GM12891 (cell line): ENCODE measurements at regions not wholly inside any gene's neighbourhood (a gene's known extent, or its start where the extent isn't known, plus 50 kb on each side); places are given as distances from the start of the nearest gene placed in this dataset.

Source experiments
- POLR2AphosphoS5 ChIP-seq: IDR thresholded peaks from 2 replicates; pipeline ENCODE4 v1.6.1; 2011; ENCODE audit warnings: low read depth, low read length, control low read depth
- SPI1 ChIP-seq: IDR thresholded peaks from 2 replicates; pipeline ENCODE4 v1.6.1; 2011; ENCODE audit warnings: low read depth, low read length, control low read depth
- TAF1 ChIP-seq: IDR thresholded peaks from 2 replicates; pipeline ENCODE4 v1.6.1; 2011; ENCODE audit warnings: low read depth, low read length, control low read depth

DNA sequence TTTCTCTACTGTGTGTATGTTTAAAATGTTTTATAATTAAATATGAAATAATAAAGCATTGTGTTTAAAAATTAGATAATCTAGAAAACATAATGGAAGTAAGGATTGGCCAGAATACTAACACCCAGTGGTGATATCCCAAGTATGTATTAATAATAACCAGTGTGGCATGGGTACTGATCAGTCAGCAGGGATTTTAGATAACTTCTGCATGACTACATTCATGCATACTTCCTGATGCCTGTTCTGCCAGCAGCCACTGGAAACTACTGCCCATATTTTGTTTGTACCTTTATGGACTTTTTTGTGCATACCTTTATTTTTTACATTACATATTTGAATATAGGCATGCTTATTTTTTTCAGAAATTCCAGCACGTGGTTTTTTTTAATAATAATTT is 156.6 kb upstream of the TMEM196 start:
- TF ChIP-seq SPI1: no peak
- TF ChIP-seq POLR2AphosphoS5: no peak
- no peak for TF ChIP-seq TAF1
